Muscle layer of colon (tissue), 2 donors: ENCODE measurements at regions not wholly inside any gene's neighbourhood (a gene's known extent, or its start where the extent isn't known, plus 50 kb on each side); places are given as distances from the start of the nearest gene placed in this dataset.
"Not testable (repeated sequence)": the region's sequence is repeated elsewhere in the genome, so short reads cannot be mapped to it uniquely, and the experiment has no call there.

Experiments
- H3K27ac ChIP-seq: one replicate; pipeline ENCODE4 v1.7.0; 2013; ENCODE audit warnings: low read depth, mild to moderate bottlenecking, low read length, moderate library complexity
- H3K27me3 ChIP-seq, 2 donors: one replicate each; pipeline ENCODE4 v1.7.0; 2013; ENCODE audit warnings: low read length in 2 of 2, mild to moderate bottlenecking in 2 of 2; ENCODE audit not compliant: insufficient read depth in 2 of 2, control insufficient read depth in 1 of 2
- H3K36me3 ChIP-seq: one replicate; pipeline ENCODE4 v1.7.0; 2013; ENCODE audit warnings: mild to moderate bottlenecking, low read length; ENCODE audit not compliant: insufficient read depth
- H3K4me1 ChIP-seq: one replicate; pipeline ENCODE4 v1.7.0; 2013; ENCODE audit warnings: mild to moderate bottlenecking, low read length; ENCODE audit not compliant: insufficient read depth
- H3K4me3 ChIP-seq, 2 donors: one replicate each; pipeline ENCODE4 v1.7.0; 2013; ENCODE audit warnings: low read length in 2 of 2, low read depth in 1 of 2, mild to moderate bottlenecking in 1 of 2, moderate library complexity in 1 of 2
- H3K9ac ChIP-seq: one replicate; pipeline ENCODE4 v1.7.0; 2013; ENCODE audit warnings: low read length
- H3K9me3 ChIP-seq: one replicate; pipeline ENCODE4 v1.7.0; 2013; ENCODE audit warnings: mild to moderate bottlenecking, low read length
- donor health status: abdominal sarcoma.
- donor health status: Adenocarcinoma of cecum.

- Histone ChIP-seq H3K9ac (no peak overlapping the region), H3K4me1 (no peaks in the 10 kb centered on the region), H3K4me3 (no peak overlapping the region), H3K9me3 (no peaks in the 10 kb centered on the region), H3K27ac (no peak overlapping the region), H3K36me3 (no peaks in the 10 kb centered on the region), H3K27me3 (no peaks in the 10 kb centered on the region)
Measured at GRCh38 chr11:134863294-134863693, 451.3 kb upstream of the B3GAT1 start.

GRCh38 chr11:134862587-134863195 is 450.6 kb upstream of the B3GAT1 start:
- no peaks in the 10 kb centered on the region for H3K4me1 ChIP-seq
- H3K4me3 ChIP-seq, result no peak overlapping the region
- H3K9me3 ChIP-seq, result no peaks in the 10 kb centered on the region
- H3K9ac ChIP-seq, result no peak overlapping the region
- no peaks in the 10 kb centered on the region for H3K27me3 ChIP-seq
- no peak overlapping the region for H3K27ac ChIP-seq
- H3K36me3 ChIP-seq, result no peaks in the 10 kb centered on the region

GRCh38 chr11:134862105-134862502 is 450.1 kb upstream of the B3GAT1 start:
- H3K9me3 ChIP-seq, result no peaks in the 10 kb centered on the region
- no peaks in the 10 kb centered on the region for H3K27me3 ChIP-seq
- H3K36me3 ChIP-seq, result no peaks in the 10 kb centered on the region
- no peak overlapping the region for H3K27ac ChIP-seq
- no peak overlapping the region for H3K9ac ChIP-seq
- H3K4me3 ChIP-seq, result no peak overlapping the region
- H3K4me1 ChIP-seq, result no peaks in the 10 kb centered on the region

GRCh38 chr11:134861490-134862104 is 449.6 kb upstream of the B3GAT1 start:
- Histone ChIP-seq H3K4me3 (no peak overlapping the region), H3K27ac (no peak overlapping the region), H3K9ac (no peak overlapping the region), H3K4me1 (no peaks in the 10 kb centered on the region), H3K27me3 (no peaks in the 10 kb centered on the region), H3K36me3 (no peaks in the 10 kb centered on the region), H3K9me3 (no peaks in the 10 kb centered on the region)

- H3K36me3 ChIP-seq, result no peaks in the 10 kb centered on the region
- no peaks in the 10 kb centered on the region for H3K4me1 ChIP-seq
Measured at GRCh38 chr11:134858783-134859480, 446.9 kb upstream of the B3GAT1 start.

GRCh38 chr11:134857035-134857434 is 445.0 kb upstream of the B3GAT1 start:
- Histone ChIP-seq H3K27ac (no peak overlapping the region), H3K36me3 (no peaks in the 10 kb centered on the region), H3K27me3 (no peaks in the 10 kb centered on the region)

More at GRCh38 chr11:134858783-134859480, 446.9 kb upstream of the B3GAT1 start:
- Histone ChIP-seq H3K9ac (no peak overlapping the region), H3K27me3 (no peaks in the 10 kb centered on the region), H3K9me3 (no peaks in the 10 kb centered on the region), H3K4me3 (no peak overlapping the region), H3K27ac (no peak overlapping the region)

GRCh38 chr11:134856056-134856971 is 444.3 kb upstream of the B3GAT1 start:
- Histone ChIP-seq H3K4me3 (no peak overlapping the region), H3K27me3 (no peaks in the 10 kb centered on the region), H3K9me3 (no peaks in the 10 kb centered on the region), H3K4me1 (no peaks in the 10 kb centered on the region), H3K9ac (no peak overlapping the region), H3K36me3 (no peaks in the 10 kb centered on the region), H3K27ac (no peak overlapping the region)

More at GRCh38 chr11:134857035-134857434, 445.0 kb upstream of the B3GAT1 start:
- Histone ChIP-seq H3K9me3 (no peaks in the 10 kb centered on the region), H3K9ac (no peak overlapping the region), H3K4me3 (no peak overlapping the region), H3K4me1 (no peaks in the 10 kb centered on the region)

GRCh38 chr11:134853992-134854991 is 442.2 kb upstream of the B3GAT1 start:
- H3K4me3 ChIP-seq, result no peak overlapping the region
- no peaks in the 10 kb centered on the region for H3K36me3 ChIP-seq
- H3K9ac ChIP-seq, result no peak overlapping the region
- no peaks in the 10 kb centered on the region for H3K4me1 ChIP-seq
- H3K27ac ChIP-seq, result no peak overlapping the region
- no peaks in the 10 kb centered on the region for H3K9me3 ChIP-seq
- no peaks in the 10 kb centered on the region for H3K27me3 ChIP-seq

- not testable (repeated sequence) for H3K36me3 ChIP-seq, H3K9me3 ChIP-seq, H3K4me3 ChIP-seq, H3K27me3 ChIP-seq, H3K27ac ChIP-seq, H3K4me1 ChIP-seq, H3K9ac ChIP-seq
Measured at GRCh38 chr11:134851503-134852224, 439.6 kb upstream of the B3GAT1 start.

- no peak overlapping the region for H3K4me3 ChIP-seq
- no peaks in the 10 kb centered on the region for H3K27me3 ChIP-seq
- H3K27ac ChIP-seq, result no peak overlapping the region
- H3K9me3 ChIP-seq, result no peaks in the 10 kb centered on the region
- no peak overlapping the region for H3K9ac ChIP-seq
- no peaks in the 10 kb centered on the region for H3K36me3 ChIP-seq
- H3K4me1 ChIP-seq, result no peaks in the 10 kb centered on the region
Measured at GRCh38 chr11:134850566-134850965, 438.5 kb upstream of the B3GAT1 start.
